HUES64 (cell line): ENCODE measurements at regions not wholly inside any gene's neighbourhood (a gene's known extent, or its start where the extent isn't known, plus 50 kb on each side); places are given as distances from the start of the nearest gene placed in this dataset.

Experiments
- H3K27ac ChIP-seq: 2 replicates; pipeline ENCODE4 v1.7.0; 2013; ENCODE audit warnings: low read depth, low read length, inconsistent platforms
- H3K27me3 ChIP-seq: 2 replicates; pipeline ENCODE4 v1.6.1; 2013; ENCODE audit warnings: mild to moderate bottlenecking, low read length; ENCODE audit not compliant: insufficient read depth
- H3K36me3 ChIP-seq: 2 replicates; pipeline ENCODE4 v1.6.1; 2013; ENCODE audit warnings: mild to moderate bottlenecking, low read length; ENCODE audit not compliant: insufficient read depth
- H3K4me1 ChIP-seq: 2 replicates; pipeline ENCODE4 v1.6.1; 2013; ENCODE audit warnings: mild to moderate bottlenecking, low read length, moderate library complexity; ENCODE audit not compliant: insufficient read depth
- H3K4me3 ChIP-seq: 2 replicates; pipeline ENCODE4 v1.5.1; 2013; ENCODE audit warnings: mild to moderate bottlenecking, low read length, moderate library complexity
- H3K9ac ChIP-seq: 2 replicates; pipeline ENCODE4 v1.6.1; 2013; ENCODE audit warnings: mild to moderate bottlenecking, low read depth, low read length
- H3K9me3 ChIP-seq: 2 replicates; pipeline ENCODE4 v1.6.1; 2013; ENCODE audit warnings: low read depth, low read length; ENCODE audit not compliant: insufficient read depth
- WGBS: fragments of 150-250, 120-280 bp; methylation state at CpG from one replicate; pipeline ENCODE4 v1.1.7; 2013; ENCODE audit warnings: missing lambda C conversion rate; 5-methylcytosine and 5-hydroxymethylcytosine counted together

GRCh38 chr20:60501048-60501447 is 542.8 kb downstream of the CDH26 start:
- Histone ChIP-seq H3K4me3 (no peak overlapping the region), H3K27ac (no peak overlapping the region), H3K36me3 (no peaks in the 10 kb centered on the region), H3K4me1 (no peaks in the 10 kb centered on the region), H3K9ac (no peak overlapping the region), H3K27me3 (no peaks in the 10 kb centered on the region), H3K9me3 (no peaks in the 10 kb centered on the region)
- 92% methylated on average over 2 of the region's 2 CpGs for WGBS

GRCh38 chr20:60502881-60503280 is 544.7 kb downstream of the CDH26 start:
- Histone ChIP-seq H3K4me1 (no peaks in the 10 kb centered on the region), H3K36me3 (no peaks in the 10 kb centered on the region)
- 82% methylated on average over 5 of the region's 5 CpGs for WGBS

GRCh38 chr20:60505423-60505822 is 547.2 kb downstream of the CDH26 start:
- H3K27me3 ChIP-seq = no peaks in the 10 kb centered on the region
- WGBS = 71% methylated on average over 3 of the region's 3 CpGs
- no peaks in the 10 kb centered on the region for H3K9me3 ChIP-seq
- H3K4me3 ChIP-seq = no peak overlapping the region
- no peak overlapping the region for H3K9ac ChIP-seq
- H3K36me3 ChIP-seq = no peaks in the 10 kb centered on the region
- H3K27ac ChIP-seq = no peak overlapping the region
- peaks cover 3% of the 10 kb centered on the region; the same call in 1 of the 2 replicates for H3K4me1 ChIP-seq

More at GRCh38 chr20:60502881-60503280, 544.7 kb downstream of the CDH26 start:
- H3K9me3 ChIP-seq = no peaks in the 10 kb centered on the region
- no peaks in the 10 kb centered on the region for H3K27me3 ChIP-seq
- no peak overlapping the region for H3K9ac ChIP-seq
- no peak overlapping the region for H3K27ac ChIP-seq
- H3K4me3 ChIP-seq = no peak overlapping the region

DNA sequence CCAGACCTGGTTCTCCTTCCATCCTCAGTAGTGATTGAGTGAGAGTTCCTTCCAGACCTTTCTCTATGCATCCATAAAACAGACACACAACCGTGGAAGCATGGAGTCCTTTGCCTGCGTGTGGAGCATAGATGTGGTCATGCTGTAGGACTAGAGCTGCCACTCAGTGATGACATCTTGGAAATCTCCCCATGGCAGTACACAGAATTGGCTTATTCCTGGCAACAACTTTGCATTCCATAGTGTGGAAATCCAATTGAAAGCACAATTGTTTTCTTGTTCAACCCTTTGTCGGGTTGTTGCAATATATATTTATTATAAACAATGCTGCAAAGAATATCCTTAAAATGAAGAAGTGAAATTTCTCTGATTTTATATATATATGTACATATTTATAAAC is 547.8 kb downstream of the CDH26 start:
- peaks cover 8% of the 10 kb centered on the region; the same call in 1 of the 2 replicates for H3K4me1 ChIP-seq
- WGBS = 94% methylated on average over 2 of the region's 3 CpGs
- H3K27ac ChIP-seq = no peak overlapping the region
- no peak overlapping the region for H3K9ac ChIP-seq
- H3K4me3 ChIP-seq = no peak overlapping the region
- no peaks in the 10 kb centered on the region for H3K36me3 ChIP-seq
- no peaks in the 10 kb centered on the region for H3K9me3 ChIP-seq
- H3K27me3 ChIP-seq = no peaks in the 10 kb centered on the region

DNA sequence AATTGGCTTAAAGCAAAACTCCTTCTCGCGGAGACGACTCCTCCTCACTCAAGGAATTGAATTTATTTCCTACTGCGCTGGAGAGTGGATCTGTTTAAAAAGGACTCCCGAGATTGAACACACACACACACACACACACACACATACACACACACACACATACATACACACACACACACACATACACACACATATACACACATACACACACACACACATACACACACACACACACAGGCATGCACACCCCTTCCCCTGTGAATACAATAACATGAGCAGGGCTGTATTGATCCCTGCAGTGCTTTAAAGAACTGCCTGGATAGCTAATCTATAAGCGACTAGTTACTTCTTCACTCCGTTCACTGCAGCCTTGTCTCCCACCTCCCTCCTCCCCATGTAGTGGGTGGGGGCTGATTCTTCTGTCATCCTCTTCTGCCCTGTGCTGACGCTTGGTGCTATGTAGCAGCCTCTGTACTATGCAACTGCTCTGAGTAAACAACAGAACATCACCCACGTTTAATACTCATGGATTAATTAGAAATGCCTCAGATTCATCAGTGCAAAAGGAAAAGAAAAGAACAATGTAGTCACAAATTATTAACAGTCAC is 549.0 kb downstream of the CDH26 start:
- Histone ChIP-seq H3K27me3 (no peaks in the 10 kb centered on the region), H3K4me3 (no peak overlapping the region), H3K27ac (no peak overlapping the region), H3K36me3 (no peaks in the 10 kb centered on the region), H3K9ac (no peak overlapping the region), H3K9me3 (no peaks in the 10 kb centered on the region), H3K4me1 (peaks cover 9% of the 10 kb centered on the region; the same call in 1 of the 2 replicates)
- WGBS = 80% methylated on average over 5 of the region's 9 CpGs

DNA sequence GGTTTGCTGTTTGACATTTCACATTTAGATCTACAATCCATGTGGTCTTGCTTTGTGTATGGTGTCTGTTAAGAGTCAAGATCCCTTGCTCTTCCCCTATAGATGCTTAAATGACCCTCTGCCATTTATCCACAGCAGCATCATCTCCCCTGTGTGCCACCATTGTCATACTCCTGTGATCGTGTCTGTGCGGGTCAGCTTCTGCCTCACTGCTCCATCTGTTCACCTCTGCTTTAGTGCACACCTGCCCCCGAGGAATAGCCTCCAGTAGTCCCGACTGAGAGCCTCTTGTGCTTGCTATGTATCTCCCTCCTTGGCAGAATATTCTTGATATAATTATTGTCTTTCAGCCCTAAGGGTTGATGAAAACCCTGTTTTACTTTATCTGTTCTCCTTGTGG is 551.2 kb downstream of the CDH26 start:
- Histone ChIP-seq H3K4me1 (peaks cover 24% of the 10 kb centered on the region; the same call in 1 of the 2 replicates), H3K4me3 (no peak overlapping the region), H3K9ac (no peak overlapping the region), H3K27ac (no peak overlapping the region), H3K27me3 (no peaks in the 10 kb centered on the region), H3K36me3 (no peaks in the 10 kb centered on the region), H3K9me3 (no peaks in the 10 kb centered on the region)
- 97% methylated on average over 4 of the region's 4 CpGs for WGBS

GRCh38 chr20:60510356-60510755 is 552.1 kb downstream of the CDH26 start:
- no peaks in the 10 kb centered on the region for H3K36me3 ChIP-seq
- H3K27me3 ChIP-seq = no peaks in the 10 kb centered on the region
- no peak overlapping the region for H3K9ac ChIP-seq
- no peaks in the 10 kb centered on the region for H3K9me3 ChIP-seq
- 85% methylated on average over 4 of the region's 4 CpGs for WGBS
- no peak overlapping the region for H3K4me3 ChIP-seq
- peaks cover 24% of the 10 kb centered on the region; the same call in 1 of the 2 replicates for H3K4me1 ChIP-seq
- H3K27ac ChIP-seq = no peak overlapping the region

GRCh38 chr20:60512443-60512842 is 554.2 kb downstream of the CDH26 start:
- Histone ChIP-seq H3K27me3 (no peaks in the 10 kb centered on the region), H3K9ac (peak overlapping the region; percentile 6; the same call in 1 of the 2 replicates), H3K27ac (peak overlapping the region; percentile 50), H3K4me3 (no peak overlapping the region), H3K36me3 (no peaks in the 10 kb centered on the region), H3K9me3 (no peaks in the 10 kb centered on the region), H3K4me1 (peaks cover 24% of the 10 kb centered on the region; the same call in 1 of the 2 replicates)
- 38% methylated on average over 4 of the region's 4 CpGs for WGBS

GRCh38 chr20:60513141-60513540 is 554.9 kb downstream of the CDH26 start:
- WGBS = 90% methylated on average over 3 of the region's 3 CpGs
- H3K4me1 ChIP-seq = peaks cover 24% of the 10 kb centered on the region; the same call in 1 of the 2 replicates
- no peak overlapping the region for H3K4me3 ChIP-seq
- H3K27ac ChIP-seq = peak overlapping the region; percentile 50
- no peaks in the 10 kb centered on the region for H3K9me3 ChIP-seq
- no peaks in the 10 kb centered on the region for H3K36me3 ChIP-seq
- no peak overlapping the region for H3K9ac ChIP-seq
- no peaks in the 10 kb centered on the region for H3K27me3 ChIP-seq

DNA sequence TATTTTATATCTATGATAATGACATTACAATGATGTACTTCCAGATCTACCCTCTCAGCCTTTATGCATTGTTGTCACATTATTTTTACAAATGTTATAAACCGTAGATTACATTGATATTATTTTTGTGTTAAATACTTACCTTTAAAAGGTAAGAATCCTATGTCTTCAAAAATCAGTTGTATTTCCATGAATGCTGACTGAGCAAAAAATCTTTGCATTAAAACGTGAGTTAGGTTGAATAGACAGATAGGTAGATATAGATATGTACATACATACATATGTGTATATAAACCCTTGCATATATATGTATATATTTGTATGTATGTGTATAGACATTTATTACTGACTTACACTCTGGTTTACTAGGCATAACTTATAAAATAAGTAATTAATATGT is 558.2 kb downstream of the CDH26 start:
- Histone ChIP-seq H3K4me1 (peaks cover 15% of the 10 kb centered on the region; the same call in 1 of the 2 replicates), H3K36me3 (no peaks in the 10 kb centered on the region), H3K4me3 (no peak overlapping the region), H3K27me3 (no peaks in the 10 kb centered on the region), H3K9ac (no peak overlapping the region), H3K9me3 (no peaks in the 10 kb centered on the region), H3K27ac (no peak overlapping the region)
- WGBS = no CpG with 5 or more reads among the region's 2 CpGs

DNA sequence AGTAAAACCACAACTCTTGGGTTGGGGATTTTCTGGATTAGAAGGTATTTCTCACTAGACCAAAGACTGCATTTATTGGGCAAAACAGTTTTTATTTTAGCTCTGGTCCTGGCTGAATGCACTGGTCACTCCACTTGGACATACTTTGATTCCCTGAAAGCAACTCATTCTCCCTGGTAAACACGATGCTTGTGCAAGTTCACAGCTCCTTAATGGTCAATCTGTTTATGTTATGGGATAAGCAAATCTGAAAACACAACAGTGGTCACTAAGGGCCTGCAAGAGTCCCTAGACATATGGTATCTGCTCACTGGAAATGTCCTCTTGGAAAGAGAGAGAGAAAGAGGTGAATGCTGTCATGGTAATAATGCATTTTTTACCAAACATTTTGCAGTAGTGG is 559.8 kb downstream of the CDH26 start:
- 91% methylated on average over 1 of the region's 1 CpG for WGBS

DNA sequence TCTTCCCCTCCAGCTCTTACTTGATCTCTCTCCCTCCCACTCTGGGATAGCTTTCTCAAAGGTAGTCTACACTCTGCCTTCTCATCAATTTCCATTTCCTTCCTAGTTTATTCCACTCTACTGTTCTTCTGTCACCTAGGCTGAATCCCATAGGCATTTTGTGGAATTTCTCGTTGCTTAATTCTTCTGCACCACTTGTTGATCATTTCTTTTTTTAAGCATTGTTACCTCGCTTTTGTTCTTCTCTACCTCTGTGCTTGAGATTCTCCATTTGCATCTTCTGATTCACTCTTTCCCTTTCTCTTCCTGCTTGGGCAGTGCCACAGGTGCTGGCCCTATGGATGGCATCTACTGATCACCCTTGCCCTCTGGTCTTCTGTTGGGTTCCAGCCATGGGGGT is 567.2 kb downstream of the CDH26 start:
- H3K9me3 ChIP-seq = no peaks in the 10 kb centered on the region
- no peak overlapping the region for H3K27ac ChIP-seq
- H3K9ac ChIP-seq = no peak overlapping the region
- H3K4me1 ChIP-seq = no peaks in the 10 kb centered on the region
- H3K4me3 ChIP-seq = no peak overlapping the region
- H3K27me3 ChIP-seq = no peaks in the 10 kb centered on the region
- 91% methylated on average over 2 of the region's 2 CpGs for WGBS
- H3K36me3 ChIP-seq = no peaks in the 10 kb centered on the region

More for the DNA sequence above, 559.8 kb downstream of the CDH26 start:
- H3K9me3 ChIP-seq = no peaks in the 10 kb centered on the region
- no peak overlapping the region for H3K27ac ChIP-seq
- no peaks in the 10 kb centered on the region for H3K27me3 ChIP-seq
- H3K4me3 ChIP-seq = no peak overlapping the region
- H3K9ac ChIP-seq = no peak overlapping the region
- peaks cover 7% of the 10 kb centered on the region; the same call in 1 of the 2 replicates for H3K4me1 ChIP-seq
- H3K36me3 ChIP-seq = no peaks in the 10 kb centered on the region
